HG02571 (cell line): ENCODE measurements at regions not wholly inside any gene's neighbourhood (a gene's known extent, or its start where the extent isn't known, plus 50 kb on each side); places are given as distances from the start of the nearest gene placed in this dataset.

Experiments used
- ATAC-seq: cut with Tn5 transposase; IDR thresholded peaks from one replicate; pipeline ENCODE4 v1.9.1; 2021; ENCODE audit warnings: mild to moderate bottlenecking, moderate library complexity; ENCODE audit not compliant: unreplicated experiment

- no peak for ATAC-seq
These were observed 345.5 kb upstream of the MAP3K7 start for GRCh38 chr6:90932351-90932750.

- no peak for ATAC-seq
These were observed 341.2 kb upstream of the MAP3K7 start for GRCh38 chr6:90928051-90928450.

- no peak for ATAC-seq
These were observed 338.9 kb upstream of the MAP3K7 start for GRCh38 chr6:90925726-90926125.

DNA sequence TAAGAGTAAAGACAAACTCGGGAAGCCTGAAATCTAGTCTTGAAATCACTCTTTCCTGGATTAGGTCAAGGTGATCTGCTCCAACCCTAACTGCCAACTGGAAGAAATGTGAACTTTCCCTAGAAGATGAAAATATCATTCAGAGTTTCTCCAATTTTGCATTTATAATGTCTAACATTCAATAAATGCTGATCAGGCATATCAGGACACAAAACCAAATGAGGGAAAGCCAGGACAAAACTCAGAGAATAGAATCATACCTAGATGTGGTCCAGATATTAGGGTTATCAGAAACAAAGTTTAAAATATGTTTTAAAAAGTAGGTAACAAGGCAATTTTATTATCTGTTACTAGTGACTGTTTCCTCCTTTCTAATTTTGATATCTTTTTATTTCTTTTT is 335.5 kb upstream of the MAP3K7 start:
- ATAC-seq: no peak

DNA sequence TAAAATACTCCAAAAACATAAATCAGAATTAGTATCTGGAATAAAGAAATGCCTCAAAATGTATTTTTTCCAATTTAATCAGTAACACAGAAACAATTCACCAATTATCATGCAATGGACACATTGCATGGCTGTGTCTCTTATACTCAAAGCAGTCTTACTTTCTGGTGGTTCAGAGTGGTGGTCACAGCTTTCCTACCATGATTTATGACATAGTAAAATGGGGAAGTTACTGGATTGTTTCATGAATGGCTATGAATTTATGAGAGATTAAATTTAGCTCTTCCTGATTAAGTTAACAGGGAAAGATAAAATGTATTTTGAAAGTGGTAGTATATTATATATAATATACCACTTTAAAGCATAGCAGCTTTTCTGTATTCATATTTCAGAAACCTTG is 331.5 kb upstream of the MAP3K7 start:
- no peak for ATAC-seq

DNA sequence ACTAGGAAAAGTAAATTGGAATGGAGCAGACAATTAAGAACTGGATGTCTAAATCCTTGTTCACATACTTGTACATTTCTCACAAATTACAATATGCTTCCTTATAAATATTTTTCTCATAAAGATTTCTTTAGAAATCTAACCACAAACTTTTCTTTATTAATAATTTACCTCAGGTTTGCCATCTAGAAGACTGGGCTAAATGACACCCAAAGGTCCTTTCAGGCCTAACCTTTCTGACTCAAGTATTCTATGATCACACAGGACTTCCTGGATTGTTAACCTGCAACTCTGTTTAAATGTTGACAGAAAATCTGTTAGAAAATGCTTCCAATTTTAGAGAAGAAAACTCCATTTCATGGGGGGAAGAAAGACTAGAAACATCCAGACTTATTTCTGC is 330.5 kb upstream of the MAP3K7 start:
- no peak for ATAC-seq

DNA sequence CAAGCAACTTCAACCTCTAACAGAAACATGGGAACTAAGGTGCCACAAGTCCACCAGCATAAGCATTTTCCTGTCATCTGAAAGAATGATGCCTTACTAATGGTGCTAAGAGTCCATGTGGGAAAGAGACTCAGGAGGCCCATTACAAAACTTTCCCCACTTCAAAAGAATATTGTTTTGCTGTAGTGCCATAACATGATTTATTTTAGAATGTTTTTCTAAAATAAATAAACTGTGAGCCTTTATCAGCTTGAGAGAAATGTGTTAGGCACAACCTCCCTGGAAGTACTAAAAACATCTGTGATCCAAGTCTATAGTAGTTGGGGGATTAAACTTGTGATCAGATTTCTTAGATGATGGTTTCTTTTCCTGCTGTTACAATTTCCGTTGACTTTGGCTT is 330.1 kb upstream of the MAP3K7 start:
- ATAC-seq: no peak

DNA sequence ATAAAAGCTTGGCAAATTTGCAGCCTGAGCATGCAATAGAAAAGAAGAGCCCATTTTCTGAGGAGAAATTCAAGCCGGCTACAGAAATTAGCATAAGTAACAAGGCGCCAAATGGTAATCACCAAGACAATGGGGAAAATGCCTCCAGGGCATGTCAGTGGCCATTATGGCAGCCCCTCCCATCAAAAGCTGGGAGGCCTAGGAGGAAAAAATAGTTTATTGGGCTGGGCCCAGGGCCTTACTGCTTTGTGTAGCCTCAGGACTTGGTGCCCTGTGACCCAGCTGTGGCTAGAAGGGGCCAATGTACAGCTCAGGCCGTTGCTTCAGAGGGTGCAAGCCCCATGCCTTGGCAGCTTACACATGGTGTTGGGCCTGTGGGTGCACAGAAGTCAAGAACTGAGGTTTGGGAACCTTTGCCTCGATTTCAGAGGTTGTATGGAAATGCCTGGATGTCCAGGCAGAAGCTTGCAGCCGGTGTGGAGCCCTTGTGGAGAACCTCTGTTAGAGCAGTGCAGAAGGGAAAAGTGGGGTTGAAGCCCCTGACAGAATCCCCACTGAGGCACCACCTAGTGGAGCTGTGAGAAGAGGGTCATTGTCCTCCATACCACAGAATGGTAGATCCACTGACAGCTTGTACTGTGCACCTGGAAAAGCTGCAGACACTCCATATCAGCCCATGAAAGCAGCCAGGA is 328.5 kb upstream of the MAP3K7 start:
- ATAC-seq: no peak

GRCh38 chr6:90914312-90914711 is 327.4 kb upstream of the MAP3K7 start:
- no peak for ATAC-seq

GRCh38 chr6:90913266-90913960 is 326.5 kb upstream of the MAP3K7 start:
- ATAC-seq: no peak

DNA sequence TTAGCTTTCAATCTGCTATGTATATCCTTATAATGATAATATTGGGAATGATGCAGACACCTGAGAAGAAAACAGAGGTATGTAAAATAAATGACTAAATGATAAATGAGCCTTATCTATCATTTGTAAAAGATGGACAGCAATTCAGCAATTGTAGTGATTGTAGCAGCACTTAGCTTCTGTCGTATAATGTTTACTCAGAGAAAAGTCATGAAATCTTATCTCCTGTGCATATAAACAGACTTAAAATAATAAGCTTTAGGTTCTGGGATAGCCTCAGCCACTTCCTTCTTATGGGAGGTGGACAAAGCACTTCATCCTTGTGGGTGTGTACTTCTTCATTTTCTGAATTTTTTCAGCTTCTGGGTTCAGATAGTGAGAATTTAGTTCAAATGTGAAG is 324.8 kb upstream of the MAP3K7 start:
- no peak for ATAC-seq

- ATAC-seq: no peak
These were observed 324.0 kb upstream of the MAP3K7 start for GRCh38 chr6:90910893-90911292.

GRCh38 chr6:90907931-90908655 is 321.2 kb upstream of the MAP3K7 start:
- no peak for ATAC-seq

DNA sequence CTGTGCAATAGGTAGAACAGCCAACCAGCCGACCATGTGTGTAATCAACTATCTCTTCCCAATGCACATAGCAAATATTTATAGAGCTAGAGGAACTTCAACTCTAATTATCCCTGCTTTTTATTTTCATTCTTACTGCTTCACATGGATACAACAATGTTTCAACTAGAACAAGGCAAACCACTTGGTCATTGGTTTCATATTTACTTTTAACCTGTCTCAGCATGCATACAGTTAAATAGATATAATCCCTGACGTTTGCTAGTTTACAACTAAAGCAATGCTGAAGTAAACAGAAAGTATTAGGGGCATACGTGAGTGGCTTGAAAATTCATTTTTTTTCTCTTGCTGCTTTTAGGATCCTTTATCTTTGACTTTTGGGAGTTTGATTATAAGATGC is 318.5 kb upstream of the MAP3K7 start:
- ATAC-seq: no peak

DNA sequence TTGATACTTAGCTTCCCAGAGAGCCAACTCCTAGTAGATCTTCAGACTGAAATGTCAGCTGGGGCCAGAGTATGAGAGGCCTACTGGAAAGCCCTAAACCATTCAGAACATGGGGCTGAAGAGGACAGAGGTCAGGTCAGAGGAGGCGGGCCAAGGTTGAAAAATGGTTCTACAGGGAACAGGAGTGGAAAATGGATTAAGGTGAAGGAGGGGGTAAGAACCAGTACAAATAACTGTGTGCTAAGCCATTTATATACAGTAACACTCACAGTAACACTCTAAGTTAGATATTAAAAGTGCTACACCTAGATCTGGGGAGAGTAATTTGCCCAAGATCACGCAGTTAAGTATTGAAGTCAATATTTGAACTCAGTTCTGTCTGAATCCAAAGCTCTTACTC is 313.2 kb upstream of the MAP3K7 start:
- no peak for ATAC-seq

DNA sequence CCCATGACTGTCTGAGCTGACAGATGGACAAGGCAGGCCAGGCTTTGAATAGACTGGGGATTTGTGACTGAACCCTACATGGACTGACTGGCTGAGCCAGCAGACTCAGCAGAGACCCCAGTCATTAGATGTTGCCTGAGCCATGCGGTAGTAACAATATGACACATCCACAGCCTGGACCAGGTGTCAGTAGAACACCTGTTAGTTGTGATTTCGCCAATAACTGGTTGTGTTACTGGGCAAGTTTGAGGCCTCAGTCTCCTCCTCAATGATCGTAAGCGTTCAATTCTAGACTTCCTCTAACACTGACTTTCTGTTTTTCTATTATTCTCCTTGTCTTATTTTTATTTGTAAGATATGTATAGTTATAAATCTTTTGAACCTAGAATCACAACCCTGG is 311.9 kb upstream of the MAP3K7 start:
- no peak for ATAC-seq

GRCh38 chr6:90896075-90896547 is 309.2 kb upstream of the MAP3K7 start:
- no peak for ATAC-seq

DNA sequence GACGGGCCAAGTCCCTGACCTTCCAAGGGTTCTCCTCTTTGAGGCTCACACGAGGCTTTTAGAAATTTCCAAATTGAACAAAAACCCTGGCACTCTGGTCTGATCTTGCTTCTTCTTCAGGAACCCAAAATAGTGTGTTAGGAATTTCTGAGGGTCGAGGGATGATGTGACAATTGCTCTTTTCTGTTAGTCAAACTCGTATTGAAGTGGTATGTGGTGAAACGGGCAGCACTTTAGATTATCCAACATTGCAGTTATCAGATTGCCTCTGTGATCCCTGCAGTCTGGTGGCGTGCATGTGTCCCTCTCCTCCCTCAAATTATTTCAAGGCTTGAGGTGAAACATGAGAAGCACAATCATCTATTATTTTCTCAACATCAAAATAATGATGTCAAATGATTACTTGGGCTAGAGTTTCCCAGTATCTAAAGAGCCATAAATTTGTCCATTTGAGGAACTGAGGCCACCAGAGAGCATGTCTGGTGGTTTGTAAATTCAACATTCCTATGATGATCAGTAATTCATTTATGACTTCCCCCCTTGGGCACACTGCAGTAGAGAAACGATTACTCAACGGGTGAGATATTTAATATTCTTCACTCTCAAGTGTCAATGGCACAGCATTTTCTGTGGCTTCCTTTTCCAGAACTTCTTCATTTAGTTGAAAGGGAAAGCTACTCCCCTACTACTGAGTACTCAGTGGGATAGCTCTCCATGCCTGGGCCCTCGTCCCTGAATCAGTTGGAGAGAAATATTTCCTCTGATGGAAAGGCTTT is 308.6 kb upstream of the MAP3K7 start:
- ATAC-seq: no peak

GRCh38 chr6:90894285-90895130 is 307.6 kb upstream of the MAP3K7 start:
- no peak for ATAC-seq

GRCh38 chr6:90893400-90893799 is 306.5 kb upstream of the MAP3K7 start:
- ATAC-seq: no peak
